ENCODE measurements at regions not wholly inside any gene's neighbourhood (a gene's known extent, or its start where the extent isn't known, plus 50 kb on each side); places are given as distances from the start of the nearest gene placed in this dataset.

GRCh38 chr1:221246628-221247415 lies 367.6 kb downstream of the HLX start:
- DNase-seq: no peak
- no peak for TF ChIP-seq CTCF (IDR thresholded peaks at IDR 0.05; ENCODE audit: borderline replicate concordance, extremely low read depth, insufficient read depth)

GRCh38 chr1:221251580-221251979 lies 372.3 kb downstream of the HLX start:
- intact Hi-C loops (cut with DNase I): no loop called here
- DNase-seq: no peak

More at GRCh38 chr1:221246628-221247415, 367.6 kb downstream of the HLX start:
- Histone ChIP-seq H3K27me3 (ENCODE audit: control insufficient read depth, insufficient read depth, low read length) (no peaks in the 10 kb centered on the region), H3K27ac (ENCODE audit: low read depth in 2 of 2, low read length in 2 of 2) (no peak overlapping the region), H3K4me3 (ENCODE audit: low read length in 3 of 3) (no peak overlapping the region), H3K9me3 (ENCODE audit: control insufficient read depth in 2 of 3, insufficient read depth in 1 of 3, low read length in 3 of 3) (no peaks in the 10 kb centered on the region), H3K4me1 (ENCODE audit: control insufficient read depth in 2 of 3, insufficient read depth in 2 of 3, low read depth in 1 of 3, low read length in 3 of 3) (no peaks in the 10 kb centered on the region), H3K36me3 (ENCODE audit: control insufficient read depth in 2 of 3, insufficient read depth in 3 of 3, low read length in 3 of 3) (no peaks in the 10 kb centered on the region), H3K9ac (ENCODE audit: low read length in 3 of 3) (no peak overlapping the region)
- FAIRE-seq: no peak
- intact Hi-C loops (cut with DNase I): no loop called here

GRCh38 chr1:221254813-221255212 lies 375.6 kb downstream of the HLX start:
- Histone ChIP-seq H3K4me3 (ENCODE audit: low read length in 3 of 3) (no peak overlapping the region), H3K4me1 (ENCODE audit: control insufficient read depth in 2 of 3, insufficient read depth in 2 of 3, low read depth in 1 of 3, low read length in 3 of 3) (no peaks in the 10 kb centered on the region), H3K36me3 (ENCODE audit: control insufficient read depth in 2 of 3, insufficient read depth in 3 of 3, low read length in 3 of 3) (no peaks in the 10 kb centered on the region), H3K27me3 (ENCODE audit: control insufficient read depth, insufficient read depth, low read length) (no peaks in the 10 kb centered on the region), H3K27ac (ENCODE audit: low read depth in 2 of 2, low read length in 2 of 2) (no peak overlapping the region), H3K9me3 (ENCODE audit: control insufficient read depth in 2 of 3, insufficient read depth in 1 of 3, low read length in 3 of 3) (no peaks in the 10 kb centered on the region), H3K9ac (ENCODE audit: low read length in 3 of 3) (no peak overlapping the region)
- intact Hi-C loops (cut with DNase I): no loop called here
- no peak for FAIRE-seq
- no peak for DNase-seq
- no peak for TF ChIP-seq CTCF (IDR thresholded peaks at IDR 0.05; ENCODE audit: borderline replicate concordance, extremely low read depth, insufficient read depth)

More at GRCh38 chr1:221251580-221251979, 372.3 kb downstream of the HLX start:
- no peak for TF ChIP-seq CTCF (IDR thresholded peaks at IDR 0.05; ENCODE audit: borderline replicate concordance, extremely low read depth, insufficient read depth)
- Histone ChIP-seq H3K9me3 (ENCODE audit: control insufficient read depth in 2 of 3, insufficient read depth in 1 of 3, low read length in 3 of 3) (no peaks in the 10 kb centered on the region), H3K36me3 (ENCODE audit: control insufficient read depth in 2 of 3, insufficient read depth in 3 of 3, low read length in 3 of 3) (no peaks in the 10 kb centered on the region), H3K4me3 (ENCODE audit: low read length in 3 of 3) (no peak overlapping the region), H3K27ac (ENCODE audit: low read depth in 2 of 2, low read length in 2 of 2) (no peak overlapping the region), H3K9ac (ENCODE audit: low read length in 3 of 3) (no peak overlapping the region), H3K4me1 (ENCODE audit: control insufficient read depth in 2 of 3, insufficient read depth in 2 of 3, low read depth in 1 of 3, low read length in 3 of 3) (no peaks in the 10 kb centered on the region), H3K27me3 (ENCODE audit: control insufficient read depth, insufficient read depth, low read length) (no peaks in the 10 kb centered on the region)
- FAIRE-seq: no peak
